ENCODE measurements at regions not wholly inside any gene's neighbourhood (a gene's known extent, or its start where the extent isn't known, plus 50 kb on each side); places are given as distances from the start of the nearest gene placed in this dataset.

DNA sequence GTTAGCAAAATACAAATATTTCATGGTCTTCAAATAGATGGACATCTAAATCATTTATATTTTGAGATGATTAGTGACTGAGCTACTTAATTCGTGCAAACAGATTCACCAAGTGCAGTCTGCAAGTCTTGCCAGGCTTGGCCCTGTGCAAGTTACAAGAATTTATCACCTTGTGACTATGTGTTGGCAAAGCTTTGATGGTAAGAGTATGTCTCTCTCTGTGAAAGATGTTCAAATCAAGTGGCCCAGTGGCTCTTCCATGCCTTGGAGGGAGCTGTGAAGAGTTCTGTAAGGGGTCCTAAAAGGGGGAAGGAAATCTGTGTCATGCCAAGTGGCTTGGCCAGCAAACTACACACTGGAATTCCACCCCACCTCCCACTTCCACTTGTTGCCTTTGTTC, 397.3 kb downstream of the TYW1 start:
- H3K9me3 ChIP-seq (ENCODE audit: control insufficient read depth in 4 of 4, low read length in 3 of 4) = peaks cover 0 to 2% (median 0%) of the 10 kb centered on the region in 4 donors
- H3K4me1 ChIP-seq (ENCODE audit: control insufficient read depth in 4 of 4, insufficient read depth in 4 of 4, low read length in 3 of 4) = no peaks in the 10 kb centered on the region
- H3K27ac ChIP-seq (ENCODE audit: low read depth in 1 of 2, low read length in 2 of 2) = no peak overlapping the region
- H3K4me3 ChIP-seq (ENCODE audit: low read depth in 1 of 3, low read length in 3 of 3) = no peak overlapping the region
- no peak overlapping the region for H3K9ac ChIP-seq (ENCODE audit: low read depth in 1 of 2, low read length in 2 of 2)
- H3K27me3 ChIP-seq (ENCODE audit: control insufficient read depth in 4 of 4, insufficient read depth in 4 of 4, low read length in 3 of 4) = no peaks in the 10 kb centered on the region
- H3K36me3 ChIP-seq (ENCODE audit: control insufficient read depth in 4 of 4, insufficient read depth in 3 of 4, low read depth in 1 of 4, low read length in 3 of 4) = no peaks in the 10 kb centered on the region
- WGBS = 74% methylated on average over 1 of the region's 1 CpG
- no peak for DNase-seq (ENCODE audit: low spot score)
- TF ChIP-seq GABPA (IDR thresholded peaks at IDR 0.05 in 1 of 2, conservative IDR thresholded peaks at IDR 0.05 in 1 of 2) (no peak), JUND (IDR thresholded peaks at IDR 0.05) (no peak), HNF4A (conservative IDR thresholded peaks at IDR 0.05) (no peak), HNF4G (IDR thresholded peaks at IDR 0.05) (no peak), FOXA1 (IDR thresholded peaks at IDR 0.05) (no peak), YY1 (IDR thresholded peaks at IDR 0.05) (no peak), TAF1 (conservative IDR thresholded peaks at IDR 0.05) (no peak), SP1 (IDR thresholded peaks at IDR 0.05) (no peak), MAX (IDR thresholded peaks at IDR 0.05) (no peak), RAD21 (IDR thresholded peaks at IDR 0.05) (no peak), EGR1 (IDR thresholded peaks at IDR 0.05; ENCODE audit: low read depth in 2 of 2) (no peak), ZBTB33 (IDR thresholded peaks at IDR 0.05) (no peak), RXRA (IDR thresholded peaks at IDR 0.05) (no peak), CTCF (IDR thresholded peaks at IDR 0.05; ENCODE audit: low read depth, low read length, missing input control) (no peak)
- TF ChIP-seq, protein P1, sequence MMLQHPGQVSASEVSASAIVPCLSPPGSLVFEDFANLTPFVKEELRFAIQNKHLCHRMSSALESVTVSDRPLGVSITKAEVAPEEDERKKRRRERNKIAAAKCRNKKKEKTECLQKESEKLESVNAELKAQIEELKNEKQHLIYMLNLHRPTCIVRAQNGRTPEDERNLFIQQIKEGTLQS (IDR thresholded peaks at IDR 0.05) = no peak

- DNase-seq (ENCODE audit: low spot score) = no peak
- Histone ChIP-seq H3K4me1 (ENCODE audit: control insufficient read depth in 4 of 4, insufficient read depth in 4 of 4, low read length in 3 of 4) (no peaks in the 10 kb centered on the region), H3K4me3 (ENCODE audit: low read depth in 1 of 3, low read length in 3 of 3) (no peak overlapping the region), H3K36me3 (ENCODE audit: control insufficient read depth in 4 of 4, insufficient read depth in 3 of 4, low read depth in 1 of 4, low read length in 3 of 4) (no peaks in the 10 kb centered on the region), H3K9me3 (ENCODE audit: control insufficient read depth in 4 of 4, low read length in 3 of 4) (peaks cover 0 to 2% (median 0%) of the 10 kb centered on the region in 4 donors), H3K27ac (ENCODE audit: low read depth in 1 of 2, low read length in 2 of 2) (no peak overlapping the region), H3K9ac (ENCODE audit: low read depth in 1 of 2, low read length in 2 of 2) (no peak overlapping the region), H3K27me3 (ENCODE audit: control insufficient read depth in 4 of 4, insufficient read depth in 4 of 4, low read length in 3 of 4) (no peaks in the 10 kb centered on the region)
- TF ChIP-seq TAF1 (conservative IDR thresholded peaks at IDR 0.05) = no peak
- TF ChIP-seq FOXA2 (IDR thresholded peaks at IDR 0.05) = no peak
- TF ChIP-seq REST (IDR thresholded peaks at IDR 0.05) = no peak
- no peak for TF ChIP-seq ZBTB33 (IDR thresholded peaks at IDR 0.05)
- TF ChIP-seq, protein P1 (IDR thresholded peaks at IDR 0.05) = no peak
- TF ChIP-seq NR2F2 (IDR thresholded peaks at IDR 0.05) = no peak
- no peak for TF ChIP-seq CTCF (IDR thresholded peaks at IDR 0.05; ENCODE audit: low read depth, low read length, missing input control)
- TF ChIP-seq RXRA (IDR thresholded peaks at IDR 0.05) = no peak
- no peak for TF ChIP-seq RAD21 (IDR thresholded peaks at IDR 0.05)
- TF ChIP-seq FOXA1 (IDR thresholded peaks at IDR 0.05) = no peak
- no peak for TF ChIP-seq MAX (IDR thresholded peaks at IDR 0.05)
- no peak for TF ChIP-seq HNF4G (IDR thresholded peaks at IDR 0.05)
- no peak for TF ChIP-seq YY1 (IDR thresholded peaks at IDR 0.05)
- WGBS = 82% methylated on average over 7 of the region's 7 CpGs
Observed at GRCh38 chr7:67398916-67399315, 402.3 kb downstream of the TYW1 start.
